ENCODE measurements at regions not wholly inside any gene's neighbourhood (a gene's known extent, or its start where the extent isn't known, plus 50 kb on each side); places are given as distances from the start of the nearest gene placed in this dataset.

DNA sequence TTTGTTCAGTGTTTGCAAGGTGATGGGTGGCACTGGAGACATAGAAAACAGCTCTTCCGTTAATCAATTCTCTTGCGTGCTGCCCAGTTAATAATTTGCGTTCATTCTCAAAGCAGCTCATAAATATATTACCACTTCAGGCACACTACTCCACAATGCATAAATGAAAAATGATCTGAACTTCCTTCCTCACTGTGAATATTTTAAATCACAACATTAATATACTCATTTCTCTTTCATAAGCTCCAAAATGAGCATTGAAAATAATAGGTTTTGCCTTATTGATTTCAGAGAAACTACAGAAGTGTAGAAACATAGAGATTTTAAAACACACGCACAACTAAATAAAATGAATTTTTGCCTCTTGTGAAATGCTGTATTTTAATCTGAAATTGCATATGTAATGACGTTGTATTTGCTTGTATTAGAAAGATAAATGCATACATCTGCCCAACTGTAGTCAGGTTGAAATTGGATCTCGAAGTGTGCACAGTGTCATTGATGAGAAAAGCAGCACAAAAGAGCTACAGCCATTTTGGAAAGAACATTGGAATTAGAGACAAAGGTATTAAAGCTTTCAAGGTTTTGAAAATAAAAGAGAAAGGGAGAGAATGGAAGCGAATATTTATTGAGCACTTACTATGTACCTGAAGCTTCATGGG lies 350.5 kb downstream of the LPIN1 start:
- Histone ChIP-seq H3K27ac (no peak overlapping the region), H3K36me3 (no peaks in the 10 kb centered on the region), H3K4me3 (no peak overlapping the region), H3K27me3 (no peaks in the 10 kb centered on the region), H3K9me3 (no peaks in the 10 kb centered on the region), H3K4me1 (no peaks in the 10 kb centered on the region)
- DNase-seq (no peak), ATAC-seq (no peak)
- intact Hi-C loops (cut with DNase I): no loop called here
- no peak for TF ChIP-seq CTCF (IDR thresholded peaks at IDR 0.05)

- no peaks in the 10 kb centered on the region for H3K36me3 ChIP-seq
- ATAC-seq (no peak), DNase-seq (no peak)
- H3K4me3 ChIP-seq: no peak overlapping the region
- intact Hi-C loops (cut with DNase I): no loop called here
- no peaks in the 10 kb centered on the region for H3K4me1 ChIP-seq
- no peak for TF ChIP-seq CTCF (IDR thresholded peaks at IDR 0.05)
- no peak overlapping the region for H3K27ac ChIP-seq
- no peaks in the 10 kb centered on the region for H3K27me3 ChIP-seq
- H3K9me3 ChIP-seq: no peaks in the 10 kb centered on the region
Measured at GRCh38 chr2:12097859-12098258, 351.4 kb downstream of the LPIN1 start.

DNA sequence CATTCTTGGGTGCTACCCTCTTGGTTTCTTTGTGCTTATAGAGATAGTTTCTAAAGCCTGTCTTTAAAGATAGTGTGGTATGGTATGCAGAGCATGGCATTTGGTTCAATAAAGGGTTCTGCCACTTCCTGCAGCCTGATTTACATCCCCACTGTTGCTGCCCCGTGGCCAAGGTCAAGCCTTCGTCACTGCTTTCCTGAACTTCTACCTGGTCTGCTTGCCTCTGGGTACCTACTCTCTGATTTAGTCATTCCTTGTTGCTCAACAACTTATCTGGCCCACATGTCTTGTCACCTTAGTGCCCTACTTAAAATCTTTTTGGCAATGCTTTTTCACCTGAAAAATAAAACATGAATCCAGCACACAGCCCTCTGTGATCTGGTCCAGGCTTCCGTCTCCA lies 352.9 kb downstream of the LPIN1 start:
- Histone ChIP-seq H3K27ac (no peak overlapping the region), H3K36me3 (no peaks in the 10 kb centered on the region), H3K27me3 (no peaks in the 10 kb centered on the region), H3K4me1 (no peaks in the 10 kb centered on the region), H3K9me3 (no peaks in the 10 kb centered on the region), H3K4me3 (no peak overlapping the region)
- no peak for TF ChIP-seq CTCF (IDR thresholded peaks at IDR 0.05)
- no peak for ATAC-seq
- intact Hi-C loops (cut with DNase I): no loop called here
- no peak for DNase-seq

DNA sequence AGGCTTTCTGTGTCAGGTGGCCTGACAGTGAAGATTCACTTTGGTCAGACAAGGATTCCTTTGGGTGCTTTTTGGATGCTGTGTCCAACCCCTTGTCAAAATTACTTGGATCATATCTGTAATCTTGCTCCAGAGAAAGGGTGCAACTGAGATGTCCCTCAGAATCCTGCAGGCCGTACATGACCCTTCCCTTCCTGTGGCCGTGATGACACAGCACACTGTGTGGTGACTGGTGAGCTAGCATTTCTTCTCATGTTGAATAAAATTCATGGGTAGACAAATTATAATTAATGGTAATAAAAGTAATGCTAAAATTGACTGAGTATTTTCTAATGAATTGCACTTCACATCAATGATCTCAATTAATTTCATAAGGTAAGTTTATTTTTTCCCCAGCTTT lies 356.2 kb downstream of the LPIN1 start:
- no peaks in the 10 kb centered on the region for H3K4me1 ChIP-seq
- H3K27me3 ChIP-seq: no peaks in the 10 kb centered on the region
- no peak overlapping the region for H3K4me3 ChIP-seq
- intact Hi-C loops (cut with DNase I): no loop called here
- no peak for DNase-seq
- H3K9me3 ChIP-seq: no peaks in the 10 kb centered on the region
- no peak overlapping the region for H3K27ac ChIP-seq
- no peaks in the 10 kb centered on the region for H3K36me3 ChIP-seq
- no peak for ATAC-seq
- no peak for TF ChIP-seq CTCF (IDR thresholded peaks at IDR 0.05)

DNA sequence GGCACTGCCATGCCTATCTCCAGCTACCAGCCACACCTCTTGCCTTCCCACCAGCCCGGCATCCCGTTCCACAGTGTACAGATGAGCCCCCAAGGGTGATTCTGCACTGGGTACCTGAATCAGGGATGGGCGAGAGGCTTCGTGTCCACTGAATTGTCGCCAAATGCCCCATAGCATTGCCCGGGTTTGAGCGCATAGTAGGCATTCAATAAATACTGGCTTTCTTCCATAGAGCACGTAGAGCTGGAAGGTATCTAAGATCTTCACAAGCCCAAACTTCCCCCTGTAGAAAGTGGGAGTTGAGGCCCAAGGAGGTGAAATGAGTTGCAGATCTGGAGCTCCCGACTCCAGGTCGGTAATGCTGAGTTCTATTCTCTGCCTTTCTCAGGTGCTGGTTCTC lies 358.7 kb downstream of the LPIN1 start:
- Histone ChIP-seq H3K36me3 (no peaks in the 10 kb centered on the region), H3K27ac (no peak overlapping the region), H3K9me3 (no peaks in the 10 kb centered on the region), H3K4me3 (no peak overlapping the region), H3K27me3 (no peaks in the 10 kb centered on the region), H3K4me1 (no peaks in the 10 kb centered on the region)
- no peak for TF ChIP-seq CTCF (IDR thresholded peaks at IDR 0.05)
- intact Hi-C loops (cut with DNase I): no loop called here
- DNase-seq: no peak
- no peak for ATAC-seq

Measured in left lung (tissue), 4 donors.